CD4-positive, alpha-beta memory T cell (primary cell): ENCODE measurements at regions not wholly inside any gene's neighbourhood (a gene's known extent, or its start where the extent isn't known, plus 50 kb on each side); places are given as distances from the start of the nearest gene placed in this dataset.

ENCODE experiments used
- CTCF ChIA-PET: fragments of 350-600 bp; sonication (Branson Sonifier 250); formaldehyde crosslinking; loops from one replicate; lab custom pipeline; 2021; ENCODE audit warnings: inconsistent platforms; ENCODE audit not compliant: partially characterized antibody; lab: Charles Lee
- POLR2A ChIA-PET: fragments of 350-600 bp; sonication (Branson Sonifier 250); formaldehyde crosslinking; loops from one replicate; lab custom pipeline; 2021; ENCODE audit not compliant: partially characterized antibody; lab: Charles Lee
- DNase-seq, 5 donors: peaks; one replicate each; pipeline versions ENCODE4 v3.0.0 to v3.0.0-alpha.2; 2020 to 2022; ENCODE audit warnings: mixed read lengths in 1 of 5
- H3K27ac ChIP-seq: one replicate; pipeline ENCODE4 v1.7.0; 2013; ENCODE audit warnings: low read depth, low read length
- H3K27me3 ChIP-seq: 2 replicates; pipeline ENCODE4 v1.7.0; 2013; ENCODE audit warnings: mild to moderate bottlenecking, low read length, moderate library complexity; ENCODE audit not compliant: insufficient read depth
- H3K36me3 ChIP-seq: 2 replicates; pipeline ENCODE4 v1.7.0; 2013; ENCODE audit warnings: mild to moderate bottlenecking, low read length, moderate library complexity; ENCODE audit not compliant: insufficient read depth
- H3K4me1 ChIP-seq: 2 replicates; pipeline ENCODE4 v1.7.0; 2013; ENCODE audit warnings: mild to moderate bottlenecking, low read length, moderate library complexity; ENCODE audit not compliant: insufficient read depth
- H3K4me3 ChIP-seq, 2 donors: one replicate each; pipeline ENCODE4 v1.7.0; 2013; ENCODE audit warnings: low read length in 2 of 2, mild to moderate bottlenecking in 1 of 2
- H3K9me3 ChIP-seq, 2 donors: one replicate each; pipeline ENCODE4 v1.7.0; 2013; ENCODE audit warnings: low read length in 2 of 2, control low read depth in 1 of 2; ENCODE audit not compliant: control insufficient read depth in 1 of 2
- H3K27ac Mint-ChIP-seq, 7 donors: one replicate each; pipeline ENCODE4 v1.8.0; 2020 to 2021; ENCODE audit warnings: mixed read lengths in 7 of 7, mild to moderate bottlenecking in 6 of 7, inconsistent platforms in 3 of 7, moderate library complexity in 3 of 7
- H3K27me3 Mint-ChIP-seq, 2 donors: one replicate each; pipeline ENCODE4 v1.8.0; 2020 to 2021; ENCODE audit warnings: mixed read lengths in 2 of 2
- H3K36me3 Mint-ChIP-seq, 2 donors: one replicate each; pipeline ENCODE4 v1.8.0; 2020 to 2021; ENCODE audit warnings: mixed read lengths in 2 of 2, inconsistent platforms in 1 of 2, mild to moderate bottlenecking in 1 of 2
- H3K4me1 Mint-ChIP-seq, 4 donors: one replicate each; pipeline ENCODE4 v1.8.0; 2020 to 2021; ENCODE audit warnings: mixed read lengths in 4 of 4, mild to moderate bottlenecking in 1 of 4
- H3K4me3 Mint-ChIP-seq, 8 donors: one replicate each; pipeline ENCODE4 v1.8.0; 2020 to 2021; ENCODE audit warnings: mixed read lengths in 8 of 8, mild to moderate bottlenecking in 7 of 8, moderate library complexity in 6 of 8, inconsistent platforms in 3 of 8
- H3K9me3 Mint-ChIP-seq, 8 donors: one replicate each; pipeline ENCODE4 v1.8.0; 2020 to 2021; ENCODE audit warnings: mixed read lengths in 8 of 8, mild to moderate bottlenecking in 5 of 8, inconsistent platforms in 3 of 8, moderate library complexity in 1 of 8
- intact Hi-C: fragments of 100-400 bp; cut with micrococcal nuclease; formaldehyde crosslinking; loops from one replicate; pipeline ENCODE4 v1.15.1; 2023

GRCh38 chr1:60390593-60391282 lies 317.2 kb upstream of the C1orf87 start:
- Histone ChIP-seq H3K4me1 (no peaks in the 10 kb centered on the region), H3K27me3 (no peaks in the 10 kb centered on the region), H3K9me3 (no peaks in the 10 kb centered on the region), H3K4me3 (no peak overlapping the region), H3K36me3 (no peaks in the 10 kb centered on the region), H3K27ac (no peak overlapping the region)
- POLR2A ChIA-PET = no interaction called here
- no peaks in the 10 kb centered on the region for H3K27me3 Mint-ChIP-seq
- H3K9me3 Mint-ChIP-seq = peaks cover 0 to 3% (median 0%) of the 10 kb centered on the region in 8 donors
- no peak for DNase-seq
- no peak overlapping the region for H3K27ac Mint-ChIP-seq
- no peaks in the 10 kb centered on the region for H3K36me3 Mint-ChIP-seq
- no peaks in the 10 kb centered on the region for H3K4me1 Mint-ChIP-seq
- CTCF ChIA-PET = no interaction called here
- no peak overlapping the region for H3K4me3 Mint-ChIP-seq
- intact Hi-C loops = no loop called here

DNA sequence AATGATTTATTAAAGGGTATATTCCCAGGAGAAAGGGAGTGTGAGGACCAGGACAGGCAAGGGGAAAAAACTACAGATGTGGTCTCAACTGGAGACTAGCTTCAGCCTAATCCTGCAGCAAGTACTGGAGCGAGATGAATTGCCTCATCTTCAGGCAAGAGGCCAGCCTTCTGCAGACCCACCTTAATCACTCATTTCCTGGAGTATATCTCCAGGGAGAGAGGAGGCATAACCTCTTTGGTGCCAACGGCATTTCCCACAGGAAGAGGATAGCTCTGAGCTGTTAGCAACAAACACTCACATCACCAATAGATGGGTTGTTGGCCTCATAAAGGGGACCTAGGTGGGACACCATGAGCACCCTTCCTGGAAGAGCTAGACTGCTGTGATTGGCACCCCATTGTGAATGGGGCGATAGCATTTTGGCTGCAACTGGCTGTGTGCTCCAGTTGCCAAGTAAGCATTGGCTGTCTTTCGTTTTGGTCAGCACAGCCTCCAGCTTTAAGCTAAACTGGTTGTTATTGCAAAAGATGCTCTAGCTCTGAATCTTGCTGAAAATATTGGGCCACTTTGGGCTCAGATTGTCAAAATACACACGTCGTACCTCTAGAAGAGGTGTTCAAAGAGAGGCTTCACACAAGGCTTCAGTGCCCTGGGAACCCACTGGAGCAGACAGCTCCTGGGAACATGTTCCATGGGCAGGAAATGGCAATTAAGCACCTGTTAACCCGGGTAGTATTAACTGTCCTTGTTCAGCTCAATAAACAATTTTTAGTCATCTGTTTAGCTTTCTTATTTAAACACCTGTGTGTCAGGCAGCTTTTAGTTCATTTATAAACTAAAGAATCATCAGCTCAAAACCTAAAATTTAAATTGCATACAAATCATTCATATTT lies 314.8 kb upstream of the C1orf87 start:
- ChIA-PET CTCF (no interaction called here), POLR2A (no interaction called here)
- no peak overlapping the region for H3K27ac Mint-ChIP-seq
- Histone ChIP-seq H3K27ac (no peak overlapping the region), H3K9me3 (no peaks in the 10 kb centered on the region), H3K4me1 (no peaks in the 10 kb centered on the region), H3K4me3 (no peak overlapping the region), H3K36me3 (no peaks in the 10 kb centered on the region), H3K27me3 (no peaks in the 10 kb centered on the region)
- H3K4me3 Mint-ChIP-seq = no peak overlapping the region
- DNase-seq = no peak
- H3K9me3 Mint-ChIP-seq = peaks cover 0 to 9% (median 2%) of the 10 kb centered on the region in 8 donors
- intact Hi-C loops = no loop called here
- H3K36me3 Mint-ChIP-seq = no peaks in the 10 kb centered on the region
- H3K4me1 Mint-ChIP-seq = no peaks in the 10 kb centered on the region
- H3K27me3 Mint-ChIP-seq = no peaks in the 10 kb centered on the region

DNA sequence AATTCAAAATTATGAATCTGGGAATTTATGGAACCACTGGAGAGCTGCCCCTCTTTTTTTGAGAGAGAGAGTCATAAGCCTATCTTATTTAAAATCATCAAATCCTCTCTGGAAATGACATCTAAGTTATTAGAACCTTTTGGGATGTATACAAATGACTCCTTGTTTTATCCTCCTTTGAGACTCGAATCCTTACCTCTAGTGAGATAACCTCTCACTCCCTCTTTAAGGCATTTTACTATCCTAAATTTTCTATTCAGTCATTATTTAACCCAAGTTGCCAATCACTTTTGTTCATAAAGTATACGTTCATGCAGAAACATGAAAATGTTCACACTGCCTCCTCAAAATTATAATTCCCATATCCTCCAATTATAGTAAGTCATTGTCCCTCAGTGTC lies 313.6 kb upstream of the C1orf87 start:
- Histone ChIP-seq H3K36me3 (no peaks in the 10 kb centered on the region), H3K27me3 (no peaks in the 10 kb centered on the region), H3K9me3 (no peaks in the 10 kb centered on the region), H3K27ac (no peak overlapping the region), H3K4me3 (no peak overlapping the region), H3K4me1 (no peaks in the 10 kb centered on the region)
- ChIA-PET CTCF (no interaction called here), POLR2A (no interaction called here)
- intact Hi-C loops = no loop called here
- Mint-ChIP-seq H3K36me3 (no peaks in the 10 kb centered on the region), H3K27me3 (no peaks in the 10 kb centered on the region), H3K4me3 (no peak overlapping the region), H3K27ac (no peak overlapping the region), H3K4me1 (no peaks in the 10 kb centered on the region), H3K9me3 (peaks cover 0 to 9% (median 2%) of the 10 kb centered on the region in 8 donors)
- no peak for DNase-seq

DNA sequence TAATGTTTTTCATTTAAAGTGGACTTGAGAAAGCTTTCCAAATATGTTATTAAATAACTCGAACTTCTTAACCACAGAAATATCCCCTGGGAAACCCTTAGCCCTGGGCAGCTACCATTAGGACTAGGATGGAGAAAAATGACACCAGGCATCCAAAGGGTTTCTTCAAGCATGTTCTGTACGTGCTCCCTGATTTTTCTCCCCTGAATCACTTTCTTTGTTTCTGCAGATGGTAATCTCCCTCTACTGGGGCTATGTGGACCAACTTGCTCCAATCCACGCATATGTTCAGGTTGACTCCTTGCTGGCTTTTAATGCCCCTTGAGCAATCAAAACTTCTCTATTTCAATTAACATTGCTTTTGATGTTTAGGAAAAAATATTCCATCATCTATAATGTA lies 312.7 kb upstream of the C1orf87 start:
- no peak overlapping the region for H3K27ac ChIP-seq
- no peaks in the 10 kb centered on the region for H3K9me3 ChIP-seq
- CTCF ChIA-PET = no interaction called here
- no peaks in the 10 kb centered on the region for H3K36me3 ChIP-seq
- Mint-ChIP-seq H3K36me3 (no peaks in the 10 kb centered on the region), H3K4me3 (no peak overlapping the region), H3K27me3 (no peaks in the 10 kb centered on the region), H3K9me3 (peaks cover 0 to 9% (median 2%) of the 10 kb centered on the region in 8 donors), H3K4me1 (no peaks in the 10 kb centered on the region), H3K27ac (no peak overlapping the region)
- H3K4me3 ChIP-seq = no peak overlapping the region
- no peak for DNase-seq
- no peaks in the 10 kb centered on the region for H3K27me3 ChIP-seq
- POLR2A ChIA-PET = no interaction called here
- intact Hi-C loops = no loop called here
- H3K4me1 ChIP-seq = no peaks in the 10 kb centered on the region

DNA sequence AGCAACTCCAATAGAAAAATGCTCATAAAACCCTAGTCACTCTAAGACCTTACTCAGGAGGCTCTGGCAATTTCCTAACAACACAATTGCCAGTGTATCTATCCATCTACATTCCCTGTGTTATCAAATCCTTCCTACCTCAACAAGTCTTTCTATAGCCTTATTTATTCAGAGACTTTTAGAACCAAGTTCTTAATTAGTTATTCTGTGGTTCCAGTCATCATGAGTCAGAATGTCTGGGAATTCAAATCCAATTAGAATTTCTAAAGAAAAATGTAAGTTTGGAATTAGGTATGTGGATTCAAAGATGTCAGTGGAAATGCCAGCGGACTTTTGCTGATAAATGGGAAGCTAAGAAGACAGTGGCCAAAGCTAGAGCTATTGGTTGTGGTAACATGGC lies 302.6 kb upstream of the C1orf87 start:
- H3K27me3 ChIP-seq = no peaks in the 10 kb centered on the region

DNA sequence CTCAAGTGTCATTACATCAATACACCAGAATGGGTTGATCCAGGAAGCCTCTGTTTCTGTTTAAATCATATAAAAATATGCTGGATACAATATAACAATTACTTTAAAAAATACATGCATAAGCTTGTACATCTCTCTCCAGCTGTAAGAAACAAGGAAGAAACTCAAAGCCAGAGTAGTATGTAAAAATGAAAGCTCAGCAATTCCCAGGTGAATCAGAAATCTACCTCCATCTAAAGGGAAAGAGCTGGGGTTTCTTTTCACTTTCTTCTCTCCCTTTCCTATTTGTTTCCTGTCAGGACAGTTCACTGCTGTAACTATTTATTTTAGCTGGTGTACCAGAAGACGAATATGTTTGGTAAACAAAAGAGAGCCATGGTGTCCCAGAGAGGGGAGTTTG lies 301.0 kb upstream of the C1orf87 start:
- H3K4me1 Mint-ChIP-seq = no peaks in the 10 kb centered on the region
- ChIA-PET POLR2A (no interaction called here), CTCF (no interaction called here)
- no peaks in the 10 kb centered on the region for H3K4me1 ChIP-seq
- H3K4me3 Mint-ChIP-seq = no peak overlapping the region
- intact Hi-C loops = no loop called here
- no peak overlapping the region for H3K27ac ChIP-seq
- H3K36me3 ChIP-seq = no peaks in the 10 kb centered on the region
- no peak for DNase-seq
- peaks cover 0 to 18% (median 5%) of the 10 kb centered on the region in 8 donors for H3K9me3 Mint-ChIP-seq
- H3K27me3 Mint-ChIP-seq = peaks cover 0 to 1% of the 10 kb centered on the region in 2 donors
- no peak overlapping the region for H3K4me3 ChIP-seq
- no peaks in the 10 kb centered on the region for H3K36me3 Mint-ChIP-seq
- H3K27me3 ChIP-seq = no peaks in the 10 kb centered on the region
- no peaks in the 10 kb centered on the region for H3K9me3 ChIP-seq
- H3K27ac Mint-ChIP-seq = no peak overlapping the region

More for the DNA sequence above, 302.6 kb upstream of the C1orf87 start:
- no peak overlapping the region for H3K27ac ChIP-seq
- Mint-ChIP-seq H3K4me1 (no peaks in the 10 kb centered on the region), H3K27ac (no peak overlapping the region), H3K36me3 (no peaks in the 10 kb centered on the region), H3K27me3 (no peaks in the 10 kb centered on the region), H3K9me3 (peaks cover 0 to 10% (median 5%) of the 10 kb centered on the region in 8 donors), H3K4me3 (no peak overlapping the region)
- DNase-seq = no peak
- ChIA-PET POLR2A (no interaction called here), CTCF (no interaction called here)
- intact Hi-C loops = no loop called here
- no peak overlapping the region for H3K4me3 ChIP-seq
- H3K9me3 ChIP-seq = no peaks in the 10 kb centered on the region
- no peaks in the 10 kb centered on the region for H3K4me1 ChIP-seq
- H3K36me3 ChIP-seq = no peaks in the 10 kb centered on the region

- CTCF ChIA-PET = no interaction called here
- H3K27ac ChIP-seq = no peak overlapping the region
- H3K9me3 Mint-ChIP-seq = peaks cover 0 to 19% (median 4%) of the 10 kb centered on the region in 8 donors
- H3K9me3 ChIP-seq = no peaks in the 10 kb centered on the region
- H3K4me3 Mint-ChIP-seq = no peak overlapping the region
- H3K4me1 ChIP-seq = no peaks in the 10 kb centered on the region
- no peaks in the 10 kb centered on the region for H3K36me3 Mint-ChIP-seq
- POLR2A ChIA-PET = no interaction called here
- no peaks in the 10 kb centered on the region for H3K27me3 ChIP-seq
- no peak overlapping the region for H3K4me3 ChIP-seq
- no peak for DNase-seq
- no peak overlapping the region for H3K27ac Mint-ChIP-seq
- no peaks in the 10 kb centered on the region for H3K36me3 ChIP-seq
- peaks cover 0 to 1% (median 0%) of the 10 kb centered on the region in 4 donors for H3K4me1 Mint-ChIP-seq
- intact Hi-C loops = no loop called here
- peaks cover 0 to 1% of the 10 kb centered on the region in 2 donors for H3K27me3 Mint-ChIP-seq
These were observed 294.0 kb upstream of the C1orf87 start for GRCh38 chr1:60367532-60367931.
